ENCODE measurements at regions not wholly inside any gene's neighbourhood (a gene's known extent, or its start where the extent isn't known, plus 50 kb on each side); places are given as distances from the start of the nearest gene placed in this dataset.

DNA sequence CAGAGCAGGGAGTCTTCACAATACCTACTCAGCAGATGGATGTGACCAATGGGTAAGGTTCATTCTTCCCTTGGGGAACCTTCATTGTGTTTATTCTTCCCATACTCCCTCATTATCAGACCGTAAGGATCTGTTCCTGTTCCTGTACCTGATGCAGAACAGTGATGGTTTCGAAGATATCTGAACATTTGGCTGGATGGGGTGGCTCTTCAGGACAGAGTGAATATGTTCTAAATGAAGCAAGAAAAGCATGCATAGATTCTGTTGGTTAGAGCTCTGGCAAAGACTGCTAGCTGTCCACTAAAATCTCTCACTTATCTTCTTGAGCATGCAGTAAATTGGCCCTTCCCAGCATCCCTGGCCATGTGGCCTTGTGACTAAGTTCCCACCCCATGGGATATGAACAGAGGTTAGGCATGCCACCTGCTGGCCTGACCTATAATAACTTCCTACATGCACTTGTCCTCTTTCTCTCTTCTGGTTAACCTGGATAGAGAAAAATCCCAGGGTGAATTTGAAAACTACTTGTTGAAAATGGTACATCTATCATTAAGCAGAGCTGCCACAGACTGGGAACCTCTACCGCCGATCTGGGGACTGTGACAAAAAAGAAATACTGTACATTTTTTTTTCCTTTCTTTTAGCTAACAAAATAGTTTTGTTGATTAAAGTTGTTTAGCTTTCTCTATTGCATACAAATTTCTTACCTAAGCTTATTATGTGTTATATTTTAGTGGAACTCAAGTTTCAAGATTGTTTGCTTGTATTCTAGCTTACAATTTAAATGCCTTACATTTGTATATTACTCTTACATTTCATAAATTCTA, 60.0 kb upstream of the BANK1 start:
- Mint-ChIP-seq H3K4me1 (no peaks in the 10 kb centered on the region), H3K9me3 (no peaks in the 10 kb centered on the region), H3K4me3 (no peak overlapping the region), H3K27me3 (ENCODE audit: insufficient read depth, low read depth) (no peaks in the 10 kb centered on the region), H3K27ac (peak overlapping the region; percentile 7), H3K36me3 (no peaks in the 10 kb centered on the region)
- Histone ChIP-seq H3K4me2 (no peak overlapping the region), H3K27me3 (no peaks in the 10 kb centered on the region), H2AFZ (replicated peaks) (no peak overlapping the region), H4K20me1 (ENCODE audit: low read depth) (no peaks in the 10 kb centered on the region), H3K36me3 (no peaks in the 10 kb centered on the region), H3K4me3 (no peak overlapping the region), H3K9me3 (ENCODE audit: low read depth) (no peaks in the 10 kb centered on the region), H3K27ac (no peak overlapping the region), H3K9ac (no peak overlapping the region), H3F3A (ENCODE audit: low read depth) (no peaks in the 10 kb centered on the region), H3K4me1 (no peaks in the 10 kb centered on the region), H3K79me2 (ENCODE audit: low read depth) (no peaks in the 10 kb centered on the region)
- peak; percentile 69 for DNase-seq (ENCODE audit: low spot score)
- TF ChIP-seq EZH2 (IDR thresholded peaks at IDR 0.05) (no peak), CTCF (IDR thresholded peaks at IDR 0.05) (peak; percentile 71), EZH2phosphoT487 (IDR thresholded peaks at IDR 0.05) (no peak)

DNA sequence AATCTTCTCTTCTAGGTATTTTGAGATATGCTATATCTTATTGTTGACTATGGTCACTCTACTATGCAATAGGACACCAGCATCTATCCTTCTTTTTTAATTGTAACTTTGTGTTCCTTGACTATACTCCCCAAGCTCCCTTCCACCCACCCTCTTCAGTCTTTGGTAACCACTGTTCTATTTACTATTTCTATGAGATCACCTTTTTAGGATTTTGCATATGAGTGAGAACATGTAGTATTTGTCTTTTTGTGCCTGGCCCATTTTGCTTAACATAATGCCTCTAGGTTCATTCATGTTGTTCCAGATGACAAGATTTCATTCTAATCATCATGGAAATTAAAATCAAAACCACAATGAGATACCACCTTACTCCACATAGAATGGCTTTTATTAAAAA, 63.3 kb upstream of the BANK1 start:
- Mint-ChIP-seq H3K27ac (no peak overlapping the region), H3K27me3 (ENCODE audit: insufficient read depth, low read depth) (no peaks in the 10 kb centered on the region), H3K4me3 (no peak overlapping the region), H3K36me3 (no peaks in the 10 kb centered on the region), H3K4me1 (no peaks in the 10 kb centered on the region), H3K9me3 (no peaks in the 10 kb centered on the region)
- Histone ChIP-seq H3K36me3 (no peaks in the 10 kb centered on the region), H3K4me1 (no peaks in the 10 kb centered on the region), H3K9me3 (ENCODE audit: low read depth) (no peaks in the 10 kb centered on the region), H3K4me2 (no peak overlapping the region), H2AFZ (replicated peaks) (no peak overlapping the region), H3K79me2 (ENCODE audit: low read depth) (no peaks in the 10 kb centered on the region), H3F3A (ENCODE audit: low read depth) (no peaks in the 10 kb centered on the region), H3K9ac (no peak overlapping the region), H3K27me3 (no peaks in the 10 kb centered on the region), H4K20me1 (ENCODE audit: low read depth) (no peaks in the 10 kb centered on the region), H3K4me3 (no peak overlapping the region), H3K27ac (no peak overlapping the region)
- TF ChIP-seq EZH2 (IDR thresholded peaks at IDR 0.05), result no peak
- TF ChIP-seq EZH2phosphoT487 (IDR thresholded peaks at IDR 0.05), result no peak
- no peak for TF ChIP-seq CTCF (IDR thresholded peaks at IDR 0.05)
- DNase-seq (ENCODE audit: low spot score), result no peak

- Histone ChIP-seq H3K27me3 (no peaks in the 10 kb centered on the region), H3F3A (ENCODE audit: low read depth) (no peaks in the 10 kb centered on the region), H4K20me1 (ENCODE audit: low read depth) (no peaks in the 10 kb centered on the region), H3K27ac (no peak overlapping the region), H3K9me3 (ENCODE audit: low read depth) (no peaks in the 10 kb centered on the region), H3K4me3 (no peak overlapping the region), H3K36me3 (no peaks in the 10 kb centered on the region), H3K4me1 (peaks cover 4% of the 10 kb centered on the region), H2AFZ (replicated peaks) (no peak overlapping the region), H3K79me2 (ENCODE audit: low read depth) (no peaks in the 10 kb centered on the region), H3K9ac (no peak overlapping the region), H3K4me2 (no peak overlapping the region)
- H3K9me3 Mint-ChIP-seq, result no peaks in the 10 kb centered on the region
- DNase-seq (ENCODE audit: low spot score), result no peak
- TF ChIP-seq EZH2 (IDR thresholded peaks at IDR 0.05), result no peak
- TF ChIP-seq CTCF (IDR thresholded peaks at IDR 0.05), result no peak
- TF ChIP-seq EZH2phosphoT487 (IDR thresholded peaks at IDR 0.05), result no peak
- H3K27me3 Mint-ChIP-seq (ENCODE audit: insufficient read depth, low read depth), result no peaks in the 10 kb centered on the region
- no peaks in the 10 kb centered on the region for H3K4me1 Mint-ChIP-seq
- H3K36me3 Mint-ChIP-seq, result no peaks in the 10 kb centered on the region
- no peak overlapping the region for H3K27ac Mint-ChIP-seq
- H3K4me3 Mint-ChIP-seq, result no peak overlapping the region
These were observed 66.4 kb upstream of the BANK1 start for GRCh38 chr4:101724093-101724492.
